ENCODE measurements at regions not wholly inside any gene's neighbourhood (a gene's known extent, or its start where the extent isn't known, plus 50 kb on each side); places are given as distances from the start of the nearest gene placed in this dataset.

- H3K36me3 ChIP-seq, result no peaks in the 10 kb centered on the region
- peak; percentile 48 for DNase-seq
- no peak for TF ChIP-seq POLR2A (IDR thresholded peaks at IDR 0.05)
- no peak for TF ChIP-seq CTCF (IDR thresholded peaks at IDR 0.05 in 8 of 11, conservative IDR thresholded peaks at IDR 0.05 in 3 of 11)
- no peak for TF ChIP-seq POLR2AphosphoS5 (IDR thresholded peaks at IDR 0.05)
- H3K4me3 ChIP-seq, result no peak overlapping the region
- peaks cover 0 to 64% (median 15%) of the 10 kb centered on the region in 7 donors for H3K27me3 ChIP-seq (replicated peaks in 1 of 7)
- intact Hi-C loops (cut with DNase I; ENCODE audit: low total_unique reads), result no loop called here
- no peak overlapping the region for H3K27ac ChIP-seq
- H3K9me3 ChIP-seq, result no peaks in the 10 kb centered on the region
- H3K4me1 ChIP-seq, result peaks cover 0 to 8% (median 3%) of the 10 kb centered on the region in 6 donors
- 78 to 84% (median 79%) methylated on average over 20 of the region's 20 CpGs for WGBS, 5 donors
These were observed 133.8 kb upstream of the IQSEC1 start for GRCh38 chr3:13206799-13207577.

- Histone ChIP-seq H3K4me3 (no peak overlapping the region), H3K36me3 (no peaks in the 10 kb centered on the region), H3K4me1 (peaks cover 0 to 8% (median 3%) of the 10 kb centered on the region in 6 donors), H3K27me3 (replicated peaks in 1 of 7) (peaks cover 0 to 76% (median 15%) of the 10 kb centered on the region in 7 donors), H3K27ac (no peak overlapping the region), H3K9me3 (no peaks in the 10 kb centered on the region)
- intact Hi-C loops (cut with DNase I; ENCODE audit: low total_unique reads), result no loop called here
- DNase-seq, result no peak
- TF ChIP-seq POLR2AphosphoS5 (IDR thresholded peaks at IDR 0.05) (no peak), POLR2A (IDR thresholded peaks at IDR 0.05) (no peak), CTCF (IDR thresholded peaks at IDR 0.05 in 8 of 11, conservative IDR thresholded peaks at IDR 0.05 in 3 of 11) (no peak)
- WGBS, 5 donors, result 85 to 94% (median 92%) methylated on average over 3 of the region's 3 CpGs
These were observed 132.4 kb upstream of the IQSEC1 start for GRCh38 chr3:13205567-13206143.

- peak; percentile 75 for DNase-seq
- 15 to 38% (median 18%) methylated on average over 22 to 34 of the region's 34 CpGs for WGBS, 5 donors
- Histone ChIP-seq H3K4me3 (peak overlapping the region in 1 of 8 donors; percentile 25), H3K27me3 (replicated peaks in 1 of 7) (peaks cover 0 to 84% (median 15%) of the 10 kb centered on the region in 7 donors), H3K4me1 (peaks cover 0 to 8% (median 3%) of the 10 kb centered on the region in 6 donors), H3K27ac (no peak overlapping the region), H3K36me3 (no peaks in the 10 kb centered on the region), H3K9me3 (no peaks in the 10 kb centered on the region)
- intact Hi-C loops (cut with DNase I; ENCODE audit: low total_unique reads), result no loop called here
- TF ChIP-seq POLR2AphosphoS5 (IDR thresholded peaks at IDR 0.05) (no peak), POLR2A (IDR thresholded peaks at IDR 0.05) (no peak)
These were observed 130.9 kb upstream of the IQSEC1 start for GRCh38 chr3:13204177-13204581.

GRCh38 chr3:13203398-13204176, 130.4 kb upstream of the IQSEC1 start:
- no peak overlapping the region for H3K4me3 ChIP-seq
- H3K9me3 ChIP-seq, result no peaks in the 10 kb centered on the region
- H3K27ac ChIP-seq, result no peak overlapping the region
- WGBS, 5 donors, result 71 to 80% (median 73%) methylated on average over 8 to 22 of the region's 22 CpGs
- intact Hi-C loops (cut with DNase I; ENCODE audit: low total_unique reads), result no loop called here
- TF ChIP-seq POLR2A (IDR thresholded peaks at IDR 0.05) (no peak), CTCF (IDR thresholded peaks at IDR 0.05 in 8 of 11, conservative IDR thresholded peaks at IDR 0.05 in 3 of 11) (no peak), POLR2AphosphoS5 (IDR thresholded peaks at IDR 0.05) (no peak)
- peaks cover 0 to 8% (median 3%) of the 10 kb centered on the region in 6 donors for H3K4me1 ChIP-seq
- peaks cover 0 to 82% (median 15%) of the 10 kb centered on the region in 7 donors for H3K27me3 ChIP-seq (replicated peaks in 1 of 7)
- H3K36me3 ChIP-seq, result no peaks in the 10 kb centered on the region
- DNase-seq, result peak; percentile 64

All from spleen (tissue), 11 donors.